ENCODE measurements at regions not wholly inside any gene's neighbourhood (a gene's known extent, or its start where the extent isn't known, plus 50 kb on each side); places are given as distances from the start of the nearest gene placed in this dataset.
A peak's percentile ranks its signal among the peaks of the same experiment; 100 is the strongest.
"Not testable (repeated sequence)": the region's sequence is repeated elsewhere in the genome, so short reads cannot be mapped to it uniquely, and the experiment has no call there.

- no peak for DNase-seq
These were observed 833.8 kb upstream of the PIK3C3 start for GRCh38 chr18:41121116-41121826.

DNA sequence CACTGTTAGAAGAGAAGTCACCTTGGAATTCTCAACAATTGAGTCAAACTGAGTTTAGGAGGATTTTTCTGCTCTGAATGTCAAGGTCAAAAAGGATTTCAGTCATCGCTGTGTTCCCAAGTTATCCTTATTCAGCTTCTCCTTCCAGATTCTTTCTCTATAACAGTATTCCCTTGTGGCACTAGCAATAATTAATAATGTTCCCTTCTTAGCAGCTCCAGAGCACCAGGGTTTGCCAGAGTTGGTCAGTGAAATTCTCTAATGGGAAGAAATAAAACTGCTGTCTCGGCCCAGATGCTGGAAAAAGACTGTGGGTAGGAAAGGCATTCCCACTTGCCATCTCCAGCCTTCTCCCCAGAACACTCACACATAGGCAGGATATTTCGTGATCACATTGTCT, 836.0 kb upstream of the PIK3C3 start:
- no peak for DNase-seq

DNA sequence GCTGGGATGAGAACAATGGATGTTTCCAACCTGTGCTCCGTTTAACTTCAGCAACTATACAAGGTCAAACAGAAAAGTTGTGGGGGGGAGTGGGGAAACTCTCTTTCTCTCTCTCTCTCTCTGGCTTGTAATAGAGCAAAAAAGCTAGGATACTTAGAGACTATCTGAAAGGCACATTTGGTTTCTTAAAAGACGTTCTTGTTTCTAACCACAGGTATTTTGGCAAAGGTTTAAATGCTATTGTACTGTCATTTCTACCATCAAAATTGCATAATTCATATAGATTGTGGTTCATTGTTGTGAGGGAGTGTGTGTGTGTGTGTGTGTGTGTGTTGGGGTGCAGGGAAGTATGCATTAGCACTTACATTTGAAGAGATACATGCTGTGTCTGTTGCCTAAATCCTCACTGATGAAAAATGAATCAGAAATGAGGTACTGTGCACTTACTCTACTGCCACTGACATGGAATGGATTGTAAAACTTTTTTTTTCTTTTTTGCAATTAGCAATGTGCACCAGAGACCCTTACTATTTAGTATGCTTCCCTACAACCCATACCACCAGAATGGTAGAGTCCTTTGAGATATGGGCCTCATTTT, 841.0 kb upstream of the PIK3C3 start:
- DNase-seq = no peak

- no peak for DNase-seq
These were observed 855.6 kb upstream of the PIK3C3 start for GRCh38 chr18:41099451-41099850.

DNA sequence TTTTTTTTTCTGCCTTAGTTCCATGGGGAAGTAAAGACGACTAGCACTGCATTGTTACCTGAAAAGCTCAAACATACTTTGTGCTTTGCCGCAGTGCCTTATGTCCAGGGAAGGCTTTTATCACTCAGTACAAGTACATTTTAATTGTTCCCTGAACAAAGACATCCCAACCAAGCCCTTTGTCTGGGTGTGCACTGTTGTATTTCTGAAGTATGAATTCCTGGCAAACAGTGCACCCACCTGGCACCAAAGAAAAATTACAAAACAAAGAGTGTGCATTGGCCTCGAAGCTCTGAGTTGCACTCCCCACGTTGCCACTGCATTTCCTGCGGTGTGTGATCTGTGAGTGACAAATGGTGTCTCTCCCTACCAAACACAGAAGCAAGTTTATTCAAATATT, 858.5 kb upstream of the PIK3C3 start:
- peak; percentile 5 to 63 for DNase-seq

- no peak for DNase-seq
These were observed 878.0 kb upstream of the PIK3C3 start for GRCh38 chr18:41077076-41077475.

GRCh38 chr18:41075212-41075611, 879.8 kb upstream of the PIK3C3 start:
- DNase-seq = no peak

- DNase-seq = no peak
These were observed 881.6 kb upstream of the PIK3C3 start for GRCh38 chr18:41073372-41073954.

DNA sequence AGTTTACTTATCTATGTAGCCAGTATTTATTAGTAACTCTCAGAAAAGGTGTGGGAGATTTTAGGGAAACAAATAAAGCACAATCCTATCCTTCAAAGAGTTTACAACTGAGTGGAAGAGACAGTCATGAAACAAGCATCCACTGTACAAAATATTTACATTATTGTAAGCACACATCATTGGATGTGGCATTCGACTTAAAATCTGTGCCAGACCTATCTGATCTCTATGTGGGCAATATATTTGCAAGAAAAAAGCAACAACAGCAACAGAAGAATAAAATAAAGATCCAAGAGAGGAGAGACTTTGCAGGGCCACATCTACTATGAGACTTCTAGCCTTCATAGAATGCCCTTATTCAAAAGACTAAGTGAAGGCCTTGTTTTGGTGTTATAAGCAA, 882.1 kb upstream of the PIK3C3 start:
- no peak for DNase-seq

DNA sequence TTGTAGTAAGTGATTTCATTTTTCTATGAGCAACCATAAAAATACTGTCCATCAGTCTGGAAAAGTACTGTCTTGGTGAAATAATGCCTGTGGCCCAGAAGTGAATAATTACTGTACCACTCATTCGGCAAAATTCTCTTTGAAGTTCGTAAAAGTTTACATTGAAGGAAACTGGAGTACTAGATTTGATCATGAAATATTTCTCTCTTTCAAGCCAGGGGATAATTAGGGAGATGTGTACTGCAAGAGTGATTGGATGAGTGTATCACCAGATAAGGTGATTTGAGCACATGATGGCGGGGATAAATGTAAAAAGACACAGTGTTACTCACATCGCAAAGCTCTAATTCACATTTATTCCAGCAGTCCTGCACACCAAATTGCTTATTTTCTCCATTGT, 883.2 kb upstream of the PIK3C3 start:
- no peak for DNase-seq

DNA sequence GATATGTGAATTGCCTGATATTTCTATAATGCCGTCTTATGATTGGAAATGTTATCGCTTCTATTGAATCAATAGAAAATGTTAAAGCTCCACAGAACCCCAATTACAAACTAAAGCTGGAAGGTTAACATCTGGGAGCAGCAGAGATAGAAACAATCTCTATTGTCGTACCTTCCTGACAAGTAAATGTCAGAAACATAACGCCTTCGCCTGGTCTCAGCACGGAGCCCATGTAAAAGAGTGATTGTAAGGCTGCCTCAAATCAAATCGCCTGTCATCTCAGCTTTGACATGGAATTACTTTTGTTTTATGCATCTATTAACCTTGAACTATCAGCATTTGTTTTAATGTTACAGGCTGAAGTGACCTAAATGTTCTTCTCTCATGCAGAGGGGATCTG, 885.9 kb upstream of the PIK3C3 start:
- DNase-seq = no peak

DNA sequence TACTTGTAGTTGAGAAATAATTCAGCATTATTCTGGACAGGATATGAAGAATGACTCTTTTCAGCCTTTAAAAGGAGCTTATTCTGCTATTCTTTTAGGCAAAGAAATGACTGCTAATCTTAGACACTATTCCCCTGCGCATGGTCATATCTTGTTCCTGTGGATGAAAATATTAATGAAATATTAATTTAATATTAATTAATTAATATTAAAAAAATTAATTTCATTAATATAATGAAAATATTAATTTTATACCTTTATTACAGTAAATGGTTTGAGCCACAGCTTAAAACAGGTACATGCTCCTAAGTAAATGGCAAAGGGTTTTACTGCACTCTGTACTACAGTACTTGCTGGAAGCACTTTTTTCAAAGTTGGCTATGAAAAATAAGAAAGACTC, 890.1 kb upstream of the PIK3C3 start:
- DNase-seq = no peak

DNA sequence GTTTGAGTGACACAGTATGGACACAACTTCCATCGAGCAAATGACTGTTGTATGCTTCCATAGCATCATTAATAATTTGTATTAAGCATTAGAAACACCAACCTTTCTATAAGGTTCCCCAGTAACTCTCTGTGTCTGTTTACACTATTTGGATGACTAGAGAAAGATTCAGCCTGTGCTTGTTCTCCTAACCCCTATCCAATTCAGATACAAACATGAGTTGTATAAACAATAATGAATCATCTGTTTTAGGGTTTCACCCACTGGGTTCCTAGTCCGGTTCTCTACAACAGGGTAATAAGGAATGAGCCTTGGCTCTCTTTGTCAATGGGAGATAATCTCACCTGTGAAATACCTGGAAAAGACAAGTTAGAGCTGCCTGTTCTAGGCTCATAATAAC, 894.1 kb upstream of the PIK3C3 start:
- DNase-seq = no peak

DNA sequence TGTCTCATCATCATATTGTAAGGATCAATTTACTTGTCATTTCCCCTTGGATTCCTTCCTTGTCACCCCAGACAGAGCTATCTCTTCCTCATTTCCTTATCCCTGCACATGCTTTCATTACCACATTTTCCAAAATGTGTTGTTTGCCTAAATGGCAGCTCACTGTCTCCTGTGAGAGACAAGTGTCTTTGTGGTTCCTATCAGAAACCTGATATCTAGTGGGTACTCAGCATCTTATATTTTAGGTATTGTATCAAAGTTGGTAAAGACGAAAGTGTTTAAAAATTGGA, 896.0 kb upstream of the PIK3C3 start:
- no peak for DNase-seq

DNA sequence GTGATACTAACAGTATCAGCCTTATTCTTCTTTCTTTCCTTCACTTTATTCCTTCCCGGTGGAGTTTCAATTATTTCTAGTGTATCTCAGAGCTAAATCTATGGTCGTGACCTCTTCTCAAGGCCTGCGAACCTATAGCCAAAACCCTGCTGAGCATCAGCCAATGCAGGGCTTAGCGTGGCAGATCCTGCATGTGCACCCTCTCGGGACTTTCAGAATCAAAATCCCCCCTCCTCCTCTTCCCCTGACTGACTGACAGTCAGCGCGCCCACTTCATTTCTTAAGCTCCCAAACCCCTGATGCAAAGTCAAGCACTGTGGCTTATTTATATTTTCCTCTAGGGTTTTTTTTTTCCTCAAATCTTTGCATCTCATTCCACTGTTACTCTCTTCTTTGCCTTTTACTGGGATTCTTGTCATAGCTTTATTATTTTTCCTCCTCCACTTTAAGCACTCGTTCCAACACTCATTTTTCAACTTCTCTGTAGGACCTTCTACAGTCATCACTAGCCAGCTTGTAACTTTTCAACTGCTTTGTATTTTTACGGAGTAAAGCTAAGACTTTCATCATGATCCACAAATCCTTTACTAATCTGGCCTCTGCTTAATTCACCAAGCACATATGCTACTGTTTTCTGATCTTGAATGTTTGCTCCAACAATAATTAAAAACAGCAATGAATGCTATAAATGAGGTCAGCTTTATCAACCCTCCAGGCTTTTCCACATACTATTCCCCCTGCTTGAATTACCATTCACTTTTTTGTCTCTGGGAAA, 896.5 kb upstream of the PIK3C3 start:
- no peak for DNase-seq

- DNase-seq = no peak
These were observed 902.4 kb upstream of the PIK3C3 start for GRCh38 chr18:41052625-41053024.

GRCh38 chr18:41046250-41046649, 908.8 kb upstream of the PIK3C3 start:
- not testable (repeated sequence) for DNase-seq

GRCh38 chr18:41043876-41044275, 911.2 kb upstream of the PIK3C3 start:
- no peak for DNase-seq

GRCh38 chr18:41042866-41043265, 912.2 kb upstream of the PIK3C3 start:
- no peak for DNase-seq

GRCh38 chr18:41038071-41038470, 917.0 kb upstream of the PIK3C3 start:
- DNase-seq = no peak

- DNase-seq = no peak
These were observed 918.7 kb upstream of the PIK3C3 start for GRCh38 chr18:41036346-41036745.

DNA sequence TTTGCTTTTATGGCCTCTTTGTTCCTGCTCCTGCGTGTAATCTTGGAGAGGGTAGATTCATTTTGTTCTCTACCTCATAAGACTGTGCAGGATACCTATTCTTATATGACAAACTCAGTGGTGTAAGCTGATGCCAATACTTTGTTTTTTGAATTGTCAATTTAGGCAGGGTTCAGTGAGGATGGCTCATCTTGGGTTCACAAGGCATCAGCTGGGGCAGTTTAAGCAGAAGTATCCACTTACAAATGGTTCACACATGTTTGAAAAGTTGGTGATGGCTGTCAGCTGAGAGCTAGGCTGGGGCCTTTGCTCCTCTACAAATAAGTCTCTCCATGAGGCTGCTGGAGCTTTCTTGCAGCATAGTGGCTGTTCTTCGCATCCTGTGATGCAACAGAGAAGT, 920.6 kb upstream of the PIK3C3 start:
- DNase-seq = no peak

DNA sequence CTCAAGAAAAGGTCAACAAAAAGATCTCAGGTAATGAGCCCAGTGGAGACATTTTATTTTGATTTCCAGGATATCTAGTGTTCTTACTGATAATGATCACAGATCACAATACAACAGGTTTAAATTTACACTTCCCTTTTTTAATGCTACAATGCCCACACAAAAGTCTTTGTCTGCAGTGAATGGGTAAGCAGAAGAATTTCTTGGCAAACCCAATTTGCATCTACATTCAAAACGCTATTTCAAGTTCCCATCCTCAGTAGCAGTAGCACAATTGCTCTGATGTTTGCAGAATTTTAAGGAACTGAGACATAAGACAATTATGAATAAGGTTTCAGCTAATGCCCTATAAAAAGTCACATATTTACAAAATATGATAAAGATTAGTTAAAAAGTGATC, 929.4 kb upstream of the PIK3C3 start:
- no peak for DNase-seq

DNA sequence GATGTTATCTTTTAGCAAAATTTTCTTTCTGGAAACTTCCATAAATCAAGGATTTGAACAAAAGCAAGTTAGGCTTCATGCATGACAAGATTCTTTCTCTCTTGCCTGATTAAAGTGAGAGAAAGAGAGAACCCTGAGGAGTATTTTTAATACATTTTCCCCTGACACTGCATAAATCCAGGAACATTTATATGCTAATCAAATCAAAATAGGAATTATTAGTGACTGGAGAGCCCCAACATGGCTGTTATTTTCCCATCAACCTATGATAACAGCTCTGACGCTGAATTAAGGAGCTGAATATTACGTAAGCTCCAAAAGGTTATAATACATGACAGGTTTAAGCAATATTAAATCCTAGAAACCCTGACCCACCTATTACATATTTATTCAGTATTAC, 930.2 kb upstream of the PIK3C3 start:
- no peak for DNase-seq
